IPS-18a (cell line): ENCODE measurements at regions not wholly inside any gene's neighbourhood (a gene's known extent, or its start where the extent isn't known, plus 50 kb on each side); places are given as distances from the start of the nearest gene placed in this dataset.

Experiments used
- H3K27ac ChIP-seq: one replicate; pipeline ENCODE4 v1.5.1; 2013; ENCODE audit warnings: low read length
- H3K27me3 ChIP-seq: one replicate; pipeline ENCODE4 v1.6.1; 2013; ENCODE audit warnings: mild to moderate bottlenecking, low read length; ENCODE audit not compliant: control insufficient read depth, insufficient read depth
- H3K36me3 ChIP-seq: one replicate; pipeline ENCODE4 v1.6.1; 2013; ENCODE audit warnings: low read depth, low read length; ENCODE audit not compliant: control insufficient read depth
- H3K4me1 ChIP-seq: one replicate; pipeline ENCODE4 v1.6.1; 2013; ENCODE audit warnings: low read depth, low read length; ENCODE audit not compliant: control insufficient read depth
- H3K4me3 ChIP-seq: one replicate; pipeline ENCODE4 v1.5.1; 2013; ENCODE audit warnings: low read length
- H3K9ac ChIP-seq: one replicate; pipeline ENCODE4 v1.6.1; 2013; ENCODE audit warnings: mild to moderate bottlenecking, low read length, moderate library complexity
- H3K9me3 ChIP-seq: one replicate; pipeline ENCODE4 v1.6.1; 2013; ENCODE audit warnings: low read depth, low read length; ENCODE audit not compliant: control insufficient read depth

DNA sequence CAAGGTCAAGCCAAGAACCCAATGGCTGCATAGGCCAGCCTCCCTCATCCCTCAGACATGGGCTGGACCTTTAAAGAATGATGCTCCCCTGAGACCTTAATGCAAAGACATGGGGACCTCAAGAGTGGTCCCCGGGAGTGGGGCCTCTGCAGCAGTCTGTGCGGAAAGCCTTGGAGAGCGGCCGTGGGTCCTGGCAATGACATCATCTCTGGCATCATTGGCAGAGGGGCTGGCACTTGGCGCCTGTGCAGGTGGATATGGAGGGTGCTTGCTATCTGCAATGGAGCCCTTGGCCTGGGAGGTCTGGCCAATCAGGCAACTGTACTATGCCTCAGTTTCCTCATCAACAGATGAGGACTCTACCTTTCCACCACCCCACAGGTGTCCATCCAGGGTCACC, 365.5 kb upstream of the MKI67 start:
- no peak overlapping the region for H3K9ac ChIP-seq
- no peaks in the 10 kb centered on the region for H3K9me3 ChIP-seq
- H3K4me3 ChIP-seq: no peak overlapping the region
- H3K27me3 ChIP-seq: no peaks in the 10 kb centered on the region
- no peaks in the 10 kb centered on the region for H3K4me1 ChIP-seq
- H3K27ac ChIP-seq: no peak overlapping the region
- H3K36me3 ChIP-seq: no peaks in the 10 kb centered on the region

DNA sequence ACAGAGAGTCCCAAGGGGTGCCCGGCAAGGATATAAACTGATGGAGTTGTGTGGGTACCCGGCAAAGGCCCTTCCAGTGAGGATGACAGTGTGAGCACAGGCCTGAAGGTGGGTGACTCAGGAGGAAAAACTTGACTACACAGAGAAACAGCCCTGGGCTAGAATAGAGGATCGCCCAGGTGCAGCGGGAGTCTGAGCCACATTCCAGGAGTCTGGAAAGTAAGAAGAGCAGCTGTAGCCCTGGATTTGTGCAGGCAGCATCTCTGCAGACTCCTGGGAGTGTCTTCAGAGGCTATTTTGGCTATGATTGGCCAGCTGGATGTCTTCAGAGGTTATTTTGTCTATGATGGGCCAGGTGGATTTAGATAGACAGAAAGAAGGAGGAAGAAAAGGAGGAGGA, 367.6 kb upstream of the MKI67 start:
- Histone ChIP-seq H3K36me3 (no peaks in the 10 kb centered on the region), H3K9me3 (no peaks in the 10 kb centered on the region), H3K27ac (no peak overlapping the region), H3K9ac (no peak overlapping the region), H3K4me1 (peaks cover 4% of the 10 kb centered on the region), H3K27me3 (no peaks in the 10 kb centered on the region), H3K4me3 (no peak overlapping the region)

DNA sequence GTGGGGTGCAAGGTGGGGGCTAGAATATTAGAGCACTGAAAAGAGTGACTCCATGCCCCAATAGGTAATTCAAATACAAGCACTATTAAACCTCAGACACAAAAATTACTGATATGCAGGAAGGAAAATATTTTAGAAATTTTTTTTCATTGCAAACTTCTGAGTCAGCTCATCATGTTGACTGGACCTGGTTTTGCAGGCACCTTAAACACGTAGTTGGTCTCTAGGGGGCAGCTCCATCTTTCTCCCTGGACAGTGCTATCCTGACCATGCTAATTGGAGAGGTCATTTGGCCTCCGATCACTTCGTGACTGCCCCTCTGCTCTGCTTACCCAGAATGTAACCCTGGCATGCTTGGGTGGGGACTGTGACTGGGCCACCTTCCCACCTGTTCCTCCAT, 368.4 kb upstream of the MKI67 start:
- no peaks in the 10 kb centered on the region for H3K27me3 ChIP-seq
- H3K4me1 ChIP-seq: peaks cover 4% of the 10 kb centered on the region
- no peak overlapping the region for H3K4me3 ChIP-seq
- H3K9me3 ChIP-seq: no peaks in the 10 kb centered on the region
- no peaks in the 10 kb centered on the region for H3K36me3 ChIP-seq
- no peak overlapping the region for H3K9ac ChIP-seq
- no peak overlapping the region for H3K27ac ChIP-seq

DNA sequence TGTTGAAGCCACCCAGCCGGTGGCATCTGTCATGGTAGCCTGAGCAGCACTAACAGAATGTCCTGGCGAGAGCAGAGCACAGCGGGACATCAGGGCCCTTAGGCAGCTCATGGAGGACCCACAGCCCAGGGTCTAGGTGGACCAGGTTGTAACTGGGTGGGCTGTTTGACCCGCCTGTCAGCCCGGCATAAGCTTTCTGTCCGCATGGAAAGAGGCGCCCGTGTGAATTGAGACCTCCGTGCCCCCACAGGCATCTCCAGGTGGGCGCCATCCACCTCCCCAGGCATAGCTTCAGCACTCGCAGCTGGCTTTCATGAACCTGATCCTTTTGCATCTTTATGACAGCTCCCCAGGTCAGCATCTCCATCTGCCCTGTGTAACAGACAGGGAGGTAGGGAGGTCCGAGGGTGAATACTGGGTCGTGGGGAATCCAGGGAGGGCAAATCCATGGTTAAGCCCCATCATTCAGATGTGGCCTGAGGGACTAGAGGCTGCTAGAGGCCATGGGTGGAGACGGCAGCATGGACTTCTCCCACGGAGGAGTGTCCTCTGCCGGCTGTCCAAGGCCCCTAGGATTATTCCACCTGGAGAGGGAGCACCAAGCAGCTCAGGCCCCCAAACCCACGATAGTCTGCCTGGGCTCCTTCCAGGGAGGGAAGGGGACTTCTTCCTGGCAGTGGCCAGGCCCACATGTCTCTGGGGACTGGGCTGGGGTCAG, 371.6 kb upstream of the MKI67 start:
- H3K9me3 ChIP-seq: no peaks in the 10 kb centered on the region

DNA sequence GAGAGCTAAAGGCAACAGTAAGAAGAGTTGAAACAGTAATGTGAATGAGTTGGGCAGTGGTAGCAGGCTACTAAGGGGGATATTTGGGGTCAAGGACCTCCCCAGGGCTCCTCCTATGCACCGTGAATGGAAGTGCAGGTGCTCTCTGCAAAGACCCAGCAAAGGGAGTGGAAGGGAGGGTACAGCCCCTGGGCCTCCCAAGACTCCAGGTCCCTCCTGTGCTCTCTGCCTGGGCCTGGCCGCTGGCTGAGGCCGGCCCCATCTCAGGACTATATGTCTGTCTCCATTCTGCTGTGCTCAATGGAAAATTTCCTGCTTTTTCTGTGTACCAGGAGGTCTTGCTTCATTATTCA, 372.1 kb upstream of the MKI67 start:
- Histone ChIP-seq H3K9me3 (no peaks in the 10 kb centered on the region), H3K27me3 (no peaks in the 10 kb centered on the region), H3K9ac (no peak overlapping the region), H3K4me3 (no peak overlapping the region), H3K36me3 (no peaks in the 10 kb centered on the region), H3K27ac (no peak overlapping the region), H3K4me1 (peaks cover 4% of the 10 kb centered on the region)

More for the DNA sequence above, 371.6 kb upstream of the MKI67 start:
- Histone ChIP-seq H3K36me3 (no peaks in the 10 kb centered on the region), H3K9ac (no peak overlapping the region), H3K4me1 (peaks cover 4% of the 10 kb centered on the region), H3K27me3 (no peaks in the 10 kb centered on the region), H3K4me3 (no peak overlapping the region), H3K27ac (no peak overlapping the region)

DNA sequence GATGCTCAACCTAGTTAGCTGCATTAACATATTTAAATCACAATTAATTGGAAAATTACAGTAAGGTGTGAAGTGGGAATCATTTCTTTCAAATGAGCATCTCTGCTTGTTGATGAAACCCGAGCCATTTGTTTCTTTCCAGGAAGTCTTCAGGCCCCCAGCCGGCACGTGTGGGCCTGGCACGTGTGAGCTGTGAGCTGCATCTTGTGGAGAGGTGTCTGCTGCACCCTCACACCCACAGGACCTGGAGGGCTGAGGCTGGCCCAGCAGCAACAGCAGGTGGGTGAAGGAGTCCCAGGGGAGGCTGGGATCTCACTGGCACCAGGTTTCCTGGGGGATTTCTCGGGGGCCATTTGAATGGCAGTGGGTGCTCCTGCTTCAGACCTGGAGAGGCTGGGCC, 372.5 kb upstream of the MKI67 start:
- no peaks in the 10 kb centered on the region for H3K9me3 ChIP-seq
- H3K27ac ChIP-seq: no peak overlapping the region
- no peak overlapping the region for H3K9ac ChIP-seq
- H3K36me3 ChIP-seq: no peaks in the 10 kb centered on the region
- H3K27me3 ChIP-seq: no peaks in the 10 kb centered on the region
- H3K4me1 ChIP-seq: peaks cover 4% of the 10 kb centered on the region
- no peak overlapping the region for H3K4me3 ChIP-seq

DNA sequence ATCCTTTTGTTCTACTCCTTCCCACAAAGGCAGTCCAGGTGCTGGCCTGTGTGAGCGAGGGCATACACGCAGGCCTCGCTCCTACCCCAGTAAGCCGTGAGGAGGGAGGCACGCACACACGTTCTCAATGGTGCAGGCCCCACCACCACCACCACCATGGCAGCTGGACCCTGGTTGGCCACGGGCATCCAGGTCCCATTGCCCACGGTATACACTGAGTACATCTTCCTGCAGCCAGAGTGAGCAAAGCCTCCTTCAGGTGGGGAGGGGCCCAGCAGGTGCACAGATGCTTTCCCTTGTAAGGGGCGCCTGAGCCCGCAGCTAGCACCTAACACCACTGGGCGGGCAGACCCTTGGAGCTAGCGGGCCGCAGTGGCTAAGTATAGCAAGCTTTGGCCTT, 373.3 kb upstream of the MKI67 start:
- peaks cover 4% of the 10 kb centered on the region for H3K4me1 ChIP-seq
- H3K27me3 ChIP-seq: no peaks in the 10 kb centered on the region
- H3K9ac ChIP-seq: no peak overlapping the region
- no peak overlapping the region for H3K27ac ChIP-seq
- no peaks in the 10 kb centered on the region for H3K36me3 ChIP-seq
- H3K4me3 ChIP-seq: no peak overlapping the region
- H3K9me3 ChIP-seq: no peaks in the 10 kb centered on the region

DNA sequence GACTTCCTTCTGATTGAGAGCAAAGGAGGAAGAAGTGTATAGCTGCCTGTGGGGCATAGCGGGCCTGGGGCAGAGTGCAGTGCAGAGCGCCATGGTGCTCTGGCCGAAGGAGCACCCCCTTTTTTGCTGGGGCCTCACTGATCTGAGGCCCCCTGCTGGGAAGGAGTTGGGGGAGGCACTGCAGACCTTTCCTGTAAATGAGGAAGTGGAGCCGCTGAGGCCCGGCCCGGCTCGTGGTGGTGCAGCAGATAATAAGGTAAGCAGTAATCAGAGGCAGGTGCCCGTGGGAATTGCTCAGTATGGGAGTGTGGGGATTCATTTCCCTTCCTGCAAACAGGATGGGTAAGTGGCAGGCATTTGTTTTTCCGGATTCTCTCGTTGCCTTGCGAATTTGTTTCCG, 373.7 kb upstream of the MKI67 start:
- Histone ChIP-seq H3K36me3 (no peaks in the 10 kb centered on the region), H3K27me3 (no peaks in the 10 kb centered on the region), H3K4me3 (no peak overlapping the region), H3K9ac (no peak overlapping the region), H3K9me3 (no peaks in the 10 kb centered on the region), H3K4me1 (peaks cover 6% of the 10 kb centered on the region), H3K27ac (no peak overlapping the region)

DNA sequence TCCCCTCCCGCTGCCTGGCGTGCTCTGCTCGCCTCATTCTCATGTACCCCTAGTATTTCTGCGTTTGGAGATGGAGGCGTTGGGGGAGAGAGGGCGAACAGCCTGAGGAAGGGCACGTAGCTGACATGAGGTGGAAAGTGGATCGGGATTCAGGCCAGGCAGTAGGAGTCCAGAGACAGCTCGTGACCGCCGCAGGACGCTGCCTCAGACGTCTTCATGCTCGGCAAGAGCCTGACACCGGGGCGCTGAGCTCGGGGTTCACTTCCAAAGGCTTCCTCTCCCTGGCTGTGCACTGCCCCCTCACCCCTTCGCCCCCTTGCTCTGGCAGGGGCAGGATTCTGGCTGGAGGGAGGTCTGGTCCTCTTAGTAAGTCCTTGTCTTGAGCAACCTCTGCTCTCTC, 374.4 kb upstream of the MKI67 start:
- no peak overlapping the region for H3K27ac ChIP-seq
- no peak overlapping the region for H3K4me3 ChIP-seq
- H3K27me3 ChIP-seq: no peaks in the 10 kb centered on the region
- H3K4me1 ChIP-seq: peaks cover 12% of the 10 kb centered on the region
- no peaks in the 10 kb centered on the region for H3K9me3 ChIP-seq
- H3K9ac ChIP-seq: no peak overlapping the region
- no peaks in the 10 kb centered on the region for H3K36me3 ChIP-seq

DNA sequence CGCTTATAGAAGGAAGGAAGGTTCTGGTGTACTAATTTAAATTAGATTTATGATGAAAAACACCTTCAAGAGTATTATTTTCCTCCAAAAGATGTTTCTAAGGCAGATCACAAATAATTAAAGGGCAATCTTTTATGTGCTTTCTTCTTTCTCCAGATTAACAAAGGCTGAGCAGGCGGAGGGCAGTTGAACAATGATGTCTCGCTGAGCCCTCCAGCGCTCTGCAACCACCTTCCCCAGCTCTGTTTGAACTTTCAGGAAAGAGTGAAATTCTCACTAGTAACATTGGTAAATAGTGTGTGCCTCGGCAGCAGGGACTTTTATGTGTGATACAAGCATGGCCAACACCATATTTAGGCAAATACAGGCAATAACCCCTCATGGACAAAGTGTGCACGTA, 379.1 kb upstream of the MKI67 start:
- no peaks in the 10 kb centered on the region for H3K36me3 ChIP-seq
- no peak overlapping the region for H3K27ac ChIP-seq
- H3K9ac ChIP-seq: no peak overlapping the region
- H3K4me3 ChIP-seq: no peak overlapping the region
- H3K9me3 ChIP-seq: no peaks in the 10 kb centered on the region
- no peaks in the 10 kb centered on the region for H3K27me3 ChIP-seq
- peaks cover 8% of the 10 kb centered on the region for H3K4me1 ChIP-seq

DNA sequence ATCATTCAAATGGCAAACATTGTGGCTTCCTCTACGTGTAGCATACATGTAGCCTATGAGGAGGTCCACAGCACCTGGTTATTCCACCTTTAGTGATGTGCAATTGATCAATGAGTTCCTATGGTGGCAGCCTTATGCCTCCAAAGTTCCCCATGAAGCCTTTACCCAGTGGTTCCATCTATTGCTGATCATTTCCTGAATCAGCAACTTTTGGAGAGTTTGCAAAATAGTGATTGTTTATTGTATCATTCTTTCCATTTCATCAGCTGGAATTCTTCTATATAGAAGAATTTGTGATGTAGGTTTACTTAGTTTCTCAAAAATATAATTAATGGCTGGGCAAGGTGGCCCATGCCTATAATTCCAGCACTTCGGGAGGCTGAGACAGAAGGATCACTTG, 380.2 kb upstream of the MKI67 start:
- H3K9ac ChIP-seq: no peak overlapping the region
- H3K27me3 ChIP-seq: no peaks in the 10 kb centered on the region
- H3K27ac ChIP-seq: no peak overlapping the region
- peaks cover 8% of the 10 kb centered on the region for H3K4me1 ChIP-seq
- no peak overlapping the region for H3K4me3 ChIP-seq
- no peaks in the 10 kb centered on the region for H3K9me3 ChIP-seq
- no peaks in the 10 kb centered on the region for H3K36me3 ChIP-seq

DNA sequence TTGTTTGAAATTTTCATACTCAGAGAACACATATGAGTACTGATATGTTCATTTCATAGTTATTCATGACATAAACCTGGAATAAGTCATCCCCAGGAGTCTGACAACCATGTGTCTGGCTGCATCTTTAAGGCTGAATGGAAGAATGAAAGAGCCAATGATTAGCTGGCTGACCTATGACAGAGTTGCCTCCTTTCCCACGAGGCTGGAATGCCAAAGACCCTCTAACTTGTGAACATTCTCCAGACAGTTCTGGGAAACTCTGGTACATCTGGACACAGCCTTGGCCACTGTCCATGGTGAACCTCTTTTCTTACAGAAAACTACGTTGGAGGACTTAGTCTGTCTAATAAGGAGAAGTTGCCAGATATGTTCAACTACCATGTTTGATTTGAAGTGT, 380.8 kb upstream of the MKI67 start:
- H3K4me3 ChIP-seq: no peak overlapping the region
- H3K9ac ChIP-seq: no peak overlapping the region
- no peaks in the 10 kb centered on the region for H3K9me3 ChIP-seq
- H3K27ac ChIP-seq: no peak overlapping the region
- no peaks in the 10 kb centered on the region for H3K27me3 ChIP-seq
- H3K4me1 ChIP-seq: peaks cover 8% of the 10 kb centered on the region
- no peaks in the 10 kb centered on the region for H3K36me3 ChIP-seq
